WTC11 (cell line): ENCODE measurements at regions not wholly inside any gene's neighbourhood (a gene's known extent, or its start where the extent isn't known, plus 50 kb on each side); places are given as distances from the start of the nearest gene placed in this dataset.
A peak's percentile ranks its signal among the peaks of the same experiment; 100 is the strongest.

ENCODE experiments used
- ATAC-seq: fragments of 200-7000 bp; cut with Tn5 transposase; 2 replicates; pipeline ENCODE4 v1.10.0; 2021; ENCODE audit warnings: mild to moderate bottlenecking, moderate library complexity
- CTCF ChIA-PET: fragments of 300-600 bp; sonication (Branson Sonifier 250); formaldehyde crosslinking; loops from one replicate; lab custom pipeline; 2021; ENCODE audit warnings: antibody characterized with exemption; lab: Charles Lee
- POLR2A ChIA-PET: fragments of 350-600 bp; sonication (Branson Sonifier 250); formaldehyde crosslinking; loops from one replicate; lab custom pipeline; 2021; ENCODE audit warnings: antibody characterized with exemption; lab: Charles Lee
- DNase-seq: peaks from one replicate; pipeline ENCODE4 v3.0.0; 2021; ENCODE audit warnings: low spot score
- H3K27ac Mint-ChIP-seq: 2 replicates; pipeline ENCODE4 v1.8.0; 2021; ENCODE audit warnings: mixed read lengths
- H3K27me3 Mint-ChIP-seq: 2 replicates; pipeline ENCODE4 v1.8.0; 2021; ENCODE audit warnings: low read depth, mild to moderate bottlenecking, moderate library complexity, mixed read lengths
- H3K36me3 Mint-ChIP-seq: 2 replicates; pipeline ENCODE4 v1.8.0; 2021; ENCODE audit warnings: mixed read lengths
- H3K4me1 Mint-ChIP-seq: 2 replicates; pipeline ENCODE4 v1.8.0; 2022; ENCODE audit warnings: mixed read lengths
- H3K4me3 Mint-ChIP-seq: 2 replicates; pipeline ENCODE4 v1.8.0; 2021; ENCODE audit warnings: mild to moderate bottlenecking, moderate library complexity, mixed read lengths
- H3K9me3 Mint-ChIP-seq: 2 replicates; pipeline ENCODE4 v1.8.0; 2021; ENCODE audit warnings: mixed read lengths
- ATF1 ChIP-seq: sonication (generic); formaldehyde crosslinking; IDR thresholded peaks from 2 replicates; pipeline ENCODE4 v1.8.1; 2023; ENCODE audit warnings: mild to moderate bottlenecking, moderate library complexity, missing genetic modification reagents
- EMX1 ChIP-seq: fragments of 250-450 bp; sonication (Bioruptor Pico); IDR thresholded peaks from 2 replicates; pipeline ENCODE4 v1.8.0; 2021; ENCODE audit warnings: mild to moderate bottlenecking
- ESRRA ChIP-seq: sonication (generic); formaldehyde crosslinking; IDR thresholded peaks from 2 replicates; pipeline ENCODE4 v1.8.1; 2022; ENCODE audit warnings: mild to moderate bottlenecking, missing genetic modification reagents, borderline replicate concordance
- FOXP1 ChIP-seq: sonication (generic); formaldehyde crosslinking; IDR thresholded peaks from 2 replicates; pipeline ENCODE4 v1.8.0; 2022; ENCODE audit warnings: missing genetic modification reagents, mild to moderate bottlenecking, moderate library complexity, borderline replicate concordance
- GABPB1 ChIP-seq: sonication (generic); formaldehyde crosslinking; IDR thresholded peaks from 2 replicates; pipeline ENCODE4 v1.8.1; 2023; ENCODE audit warnings: mild to moderate bottlenecking, missing genetic modification reagents
- GRHL2 ChIP-seq: fragments of 250-450 bp; sonication (Bioruptor Pico); IDR thresholded peaks from 2 replicates; pipeline ENCODE4 v1.8.0; 2022; ENCODE audit warnings: mild to moderate bottlenecking, moderate library complexity; ENCODE audit not compliant: insufficient replicate concordance, severe bottlenecking
- GTF2I ChIP-seq: fragments of 250-450 bp; sonication (Bioruptor Pico); conservative IDR thresholded peaks from 2 replicates; pipeline ENCODE4 v1.4.0; 2021; ENCODE audit warnings: mild to moderate bottlenecking
- HMGA2 ChIP-seq: fragments of 250-450 bp; sonication (Bioruptor Pico); IDR thresholded peaks from 2 replicates; pipeline ENCODE4 v1.4.0; 2021; ENCODE audit warnings: mild to moderate bottlenecking, moderate library complexity
- RORB ChIP-seq: fragments of 250-450 bp; sonication (Bioruptor Pico); IDR thresholded peaks from 2 replicates; pipeline ENCODE4 v1.9.0; 2021; ENCODE audit warnings: mild to moderate bottlenecking
- SMAD3 ChIP-seq: sonication (generic); formaldehyde crosslinking; IDR thresholded peaks from 2 replicates; pipeline ENCODE4 v1.8.0; 2022; ENCODE audit warnings: missing genetic modification reagents, mild to moderate bottlenecking, borderline replicate concordance
- SMAD4 ChIP-seq: sonication (generic); formaldehyde crosslinking; IDR thresholded peaks from 2 replicates; pipeline ENCODE4 v1.8.0; 2022; ENCODE audit warnings: mild to moderate bottlenecking, missing genetic modification reagents
- TEAD1 ChIP-seq: sonication (generic); formaldehyde crosslinking; IDR thresholded peaks from 2 replicates; pipeline ENCODE4 v1.8.0; 2022; ENCODE audit warnings: mild to moderate bottlenecking, missing genetic modification reagents
- TEAD4 ChIP-seq: sonication (generic); formaldehyde crosslinking; IDR thresholded peaks from 2 replicates; pipeline ENCODE4 v1.8.0; 2022; ENCODE audit warnings: mild to moderate bottlenecking, missing genetic modification reagents
- ZNF219 ChIP-seq: sonication (generic); formaldehyde crosslinking; IDR thresholded peaks from 2 replicates; pipeline ENCODE4 v1.8.0; 2023; ENCODE audit warnings: missing genetic modification reagents, mild to moderate bottlenecking, borderline replicate concordance
- ZNF232 ChIP-seq: sonication (generic); formaldehyde crosslinking; IDR thresholded peaks from 2 replicates; pipeline ENCODE4 v1.8.0; 2022; ENCODE audit warnings: mild to moderate bottlenecking, missing genetic modification reagents
- ZNF396 ChIP-seq: fragments of 250-450 bp; sonication (Bioruptor Pico); IDR thresholded peaks from 2 replicates; pipeline ENCODE4 v1.8.0; 2021; ENCODE audit warnings: mild to moderate bottlenecking, moderate library complexity, borderline replicate concordance
- ZNF423 ChIP-seq: fragments of 250-450 bp; sonication (Bioruptor Pico); IDR thresholded peaks from 2 replicates; pipeline ENCODE4 v2.1.2; 2022; ENCODE audit warnings: mild to moderate bottlenecking, moderate library complexity
- TF ChIP-seq, protein P1 (sequence below): fragments of 250-450 bp; sonication (Bioruptor Pico); IDR thresholded peaks from 2 replicates; pipeline ENCODE4 v1.9.0; 2021; ENCODE audit warnings: mild to moderate bottlenecking, borderline replicate concordance
- TF ChIP-seq, protein P2 (sequence below): sonication (generic); formaldehyde crosslinking; conservative IDR thresholded peaks from 2 replicates; pipeline ENCODE4 v1.8.1; 2022; ENCODE audit warnings: mild to moderate bottlenecking, missing genetic modification reagents
- TF ChIP-seq, protein P3 (sequence below): sonication (generic); formaldehyde crosslinking; IDR thresholded peaks from 2 replicates; pipeline ENCODE4 v1.8.1; 2023; ENCODE audit warnings: mild to moderate bottlenecking, missing genetic modification reagents, moderate library complexity
- TF ChIP-seq, protein P4 (sequence below): fragments of 250-450 bp; sonication (Bioruptor Pico); IDR thresholded peaks from 2 replicates; pipeline ENCODE4 v1.9.0; 2021; ENCODE audit warnings: mild to moderate bottlenecking
- TF ChIP-seq, protein P5 (sequence below): fragments of 200-600 bp; IDR thresholded peaks from 2 replicates; pipeline ENCODE4 v1.8.0; 2022; ENCODE audit warnings: antibody characterized with exemption

DNA sequence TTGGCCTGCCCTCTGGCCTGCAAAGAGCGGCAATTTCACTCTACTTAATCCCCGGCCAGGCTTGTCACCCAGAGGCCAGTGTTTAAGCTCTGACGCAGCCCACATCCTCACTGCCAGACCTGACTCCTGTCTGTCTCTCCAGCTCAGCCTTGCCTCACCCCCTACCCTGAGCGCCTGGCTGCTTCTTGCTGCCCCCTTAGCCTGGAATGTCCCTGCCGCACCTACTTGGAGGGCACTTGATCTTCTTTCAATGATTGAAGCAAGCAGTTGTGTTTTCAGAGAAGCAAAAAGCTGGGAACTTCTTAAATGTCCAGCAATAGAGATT is 87.4 kb upstream of the ZBTB40 start (continued):
- TF ChIP-seq, protein P1, sequence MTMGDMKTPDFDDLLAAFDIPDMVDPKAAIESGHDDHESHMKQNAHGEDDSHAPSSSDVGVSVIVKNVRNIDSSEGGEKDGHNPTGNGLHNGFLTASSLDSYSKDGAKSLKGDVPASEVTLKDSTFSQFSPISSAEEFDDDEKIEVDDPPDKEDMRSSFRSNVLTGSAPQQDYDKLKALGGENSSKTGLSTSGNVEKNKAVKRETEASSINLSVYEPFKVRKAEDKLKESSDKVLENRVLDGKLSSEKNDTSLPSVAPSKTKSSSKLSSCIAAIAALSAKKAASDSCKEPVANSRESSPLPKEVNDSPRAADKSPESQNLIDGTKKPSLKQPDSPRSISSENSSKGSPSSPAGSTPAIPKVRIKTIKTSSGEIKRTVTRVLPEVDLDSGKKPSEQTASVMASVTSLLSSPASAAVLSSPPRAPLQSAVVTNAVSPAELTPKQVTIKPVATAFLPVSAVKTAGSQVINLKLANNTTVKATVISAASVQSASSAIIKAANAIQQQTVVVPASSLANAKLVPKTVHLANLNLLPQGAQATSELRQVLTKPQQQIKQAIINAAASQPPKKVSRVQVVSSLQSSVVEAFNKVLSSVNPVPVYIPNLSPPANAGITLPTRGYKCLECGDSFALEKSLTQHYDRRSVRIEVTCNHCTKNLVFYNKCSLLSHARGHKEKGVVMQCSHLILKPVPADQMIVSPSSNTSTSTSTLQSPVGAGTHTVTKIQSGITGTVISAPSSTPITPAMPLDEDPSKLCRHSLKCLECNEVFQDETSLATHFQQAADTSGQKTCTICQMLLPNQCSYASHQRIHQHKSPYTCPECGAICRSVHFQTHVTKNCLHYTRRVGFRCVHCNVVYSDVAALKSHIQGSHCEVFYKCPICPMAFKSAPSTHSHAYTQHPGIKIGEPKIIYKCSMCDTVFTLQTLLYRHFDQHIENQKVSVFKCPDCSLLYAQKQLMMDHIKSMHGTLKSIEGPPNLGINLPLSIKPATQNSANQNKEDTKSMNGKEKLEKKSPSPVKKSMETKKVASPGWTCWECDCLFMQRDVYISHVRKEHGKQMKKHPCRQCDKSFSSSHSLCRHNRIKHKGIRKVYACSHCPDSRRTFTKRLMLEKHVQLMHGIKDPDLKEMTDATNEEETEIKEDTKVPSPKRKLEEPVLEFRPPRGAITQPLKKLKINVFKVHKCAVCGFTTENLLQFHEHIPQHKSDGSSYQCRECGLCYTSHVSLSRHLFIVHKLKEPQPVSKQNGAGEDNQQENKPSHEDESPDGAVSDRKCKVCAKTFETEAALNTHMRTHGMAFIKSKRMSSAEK = no peak
- TF ChIP-seq, protein P2, sequence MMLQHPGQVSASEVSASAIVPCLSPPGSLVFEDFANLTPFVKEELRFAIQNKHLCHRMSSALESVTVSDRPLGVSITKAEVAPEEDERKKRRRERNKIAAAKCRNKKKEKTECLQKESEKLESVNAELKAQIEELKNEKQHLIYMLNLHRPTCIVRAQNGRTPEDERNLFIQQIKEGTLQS (CRISPR knock-in tag) = no peak
- TF ChIP-seq, protein P3, sequence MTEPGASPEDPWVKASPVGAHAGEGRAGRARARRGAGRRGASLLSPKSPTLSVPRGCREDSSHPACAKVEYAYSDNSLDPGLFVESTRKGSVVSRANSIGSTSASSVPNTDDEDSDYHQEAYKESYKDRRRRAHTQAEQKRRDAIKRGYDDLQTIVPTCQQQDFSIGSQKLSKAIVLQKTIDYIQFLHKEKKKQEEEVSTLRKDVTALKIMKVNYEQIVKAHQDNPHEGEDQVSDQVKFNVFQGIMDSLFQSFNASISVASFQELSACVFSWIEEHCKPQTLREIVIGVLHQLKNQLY (CRISPR knock-in tag) = no peak
- no peak for TF ChIP-seq ZNF232 (CRISPR knock-in tag)
- no peak for TF ChIP-seq GTF2I (CRISPR knock-in tag)
- TF ChIP-seq, protein P4, sequence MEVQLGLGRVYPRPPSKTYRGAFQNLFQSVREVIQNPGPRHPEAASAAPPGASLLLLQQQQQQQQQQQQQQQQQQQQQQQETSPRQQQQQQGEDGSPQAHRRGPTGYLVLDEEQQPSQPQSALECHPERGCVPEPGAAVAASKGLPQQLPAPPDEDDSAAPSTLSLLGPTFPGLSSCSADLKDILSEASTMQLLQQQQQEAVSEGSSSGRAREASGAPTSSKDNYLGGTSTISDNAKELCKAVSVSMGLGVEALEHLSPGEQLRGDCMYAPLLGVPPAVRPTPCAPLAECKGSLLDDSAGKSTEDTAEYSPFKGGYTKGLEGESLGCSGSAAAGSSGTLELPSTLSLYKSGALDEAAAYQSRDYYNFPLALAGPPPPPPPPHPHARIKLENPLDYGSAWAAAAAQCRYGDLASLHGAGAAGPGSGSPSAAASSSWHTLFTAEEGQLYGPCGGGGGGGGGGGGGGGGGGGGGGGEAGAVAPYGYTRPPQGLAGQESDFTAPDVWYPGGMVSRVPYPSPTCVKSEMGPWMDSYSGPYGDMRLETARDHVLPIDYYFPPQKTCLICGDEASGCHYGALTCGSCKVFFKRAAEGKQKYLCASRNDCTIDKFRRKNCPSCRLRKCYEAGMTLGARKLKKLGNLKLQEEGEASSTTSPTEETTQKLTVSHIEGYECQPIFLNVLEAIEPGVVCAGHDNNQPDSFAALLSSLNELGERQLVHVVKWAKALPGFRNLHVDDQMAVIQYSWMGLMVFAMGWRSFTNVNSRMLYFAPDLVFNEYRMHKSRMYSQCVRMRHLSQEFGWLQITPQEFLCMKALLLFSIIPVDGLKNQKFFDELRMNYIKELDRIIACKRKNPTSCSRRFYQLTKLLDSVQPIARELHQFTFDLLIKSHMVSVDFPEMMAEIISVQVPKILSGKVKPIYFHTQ (CRISPR knock-in tag) = no peak
- no peak for TF ChIP-seq TEAD4 (CRISPR knock-in tag)

DNA sequence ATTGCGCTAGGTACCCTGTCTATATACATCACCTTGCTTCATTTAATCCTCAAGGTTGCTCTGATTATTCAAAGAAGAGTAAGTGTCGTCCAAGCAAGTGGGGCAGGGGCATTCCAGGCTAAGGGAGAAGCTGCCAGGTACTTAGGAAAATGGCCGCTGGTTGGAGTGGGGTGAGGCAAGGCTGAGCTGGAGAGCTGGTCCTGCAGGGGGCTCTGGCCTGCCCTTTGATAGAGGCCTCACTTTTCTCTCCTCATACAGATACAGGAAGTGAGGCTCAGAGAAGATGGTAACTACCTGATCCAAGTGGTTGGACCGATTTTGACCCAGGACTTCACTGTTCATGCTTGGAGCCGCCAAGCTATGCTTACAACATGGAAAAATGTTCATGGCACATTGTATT is 86.9 kb upstream of the ZBTB40 start:
- Mint-ChIP-seq H3K27me3 (no peaks in the 10 kb centered on the region; the same call in 1 of the 2 replicates), H3K4me1 (peaks cover 17% of the 10 kb centered on the region), H3K9me3 (no peaks in the 10 kb centered on the region), H3K4me3 (no peak overlapping the region), H3K27ac (no peak overlapping the region), H3K36me3 (no peaks in the 10 kb centered on the region)
- POLR2A ChIA-PET = no interaction called here
- CTCF ChIA-PET = interaction anchor here (0.5 to 1.9 kb wide), 17 partner anchors 9 to 277 kb away, joined by 3 to 10 read pairs (median 3); partner anchors contain the start of gene WNT4
- peak; percentile 97 for ATAC-seq
- TF ChIP-seq ZNF219 (no peak), GRHL2 (CRISPR knock-in tag) (no peak), ZNF396 (CRISPR knock-in tag) (no peak), ESRRA (no peak), ATF1 (no peak), EMX1 (CRISPR knock-in tag) (no peak), HMGA2 (no peak), SMAD3 (CRISPR knock-in tag) (no peak), ZNF423 (no peak), RORB (CRISPR knock-in tag) (no peak), SMAD4 (CRISPR knock-in tag) (no peak), FOXP1 (CRISPR knock-in tag) (no peak), TEAD1 (CRISPR knock-in tag) (no peak), GABPB1 (CRISPR knock-in tag) (no peak)
- TF ChIP-seq, protein P5, sequence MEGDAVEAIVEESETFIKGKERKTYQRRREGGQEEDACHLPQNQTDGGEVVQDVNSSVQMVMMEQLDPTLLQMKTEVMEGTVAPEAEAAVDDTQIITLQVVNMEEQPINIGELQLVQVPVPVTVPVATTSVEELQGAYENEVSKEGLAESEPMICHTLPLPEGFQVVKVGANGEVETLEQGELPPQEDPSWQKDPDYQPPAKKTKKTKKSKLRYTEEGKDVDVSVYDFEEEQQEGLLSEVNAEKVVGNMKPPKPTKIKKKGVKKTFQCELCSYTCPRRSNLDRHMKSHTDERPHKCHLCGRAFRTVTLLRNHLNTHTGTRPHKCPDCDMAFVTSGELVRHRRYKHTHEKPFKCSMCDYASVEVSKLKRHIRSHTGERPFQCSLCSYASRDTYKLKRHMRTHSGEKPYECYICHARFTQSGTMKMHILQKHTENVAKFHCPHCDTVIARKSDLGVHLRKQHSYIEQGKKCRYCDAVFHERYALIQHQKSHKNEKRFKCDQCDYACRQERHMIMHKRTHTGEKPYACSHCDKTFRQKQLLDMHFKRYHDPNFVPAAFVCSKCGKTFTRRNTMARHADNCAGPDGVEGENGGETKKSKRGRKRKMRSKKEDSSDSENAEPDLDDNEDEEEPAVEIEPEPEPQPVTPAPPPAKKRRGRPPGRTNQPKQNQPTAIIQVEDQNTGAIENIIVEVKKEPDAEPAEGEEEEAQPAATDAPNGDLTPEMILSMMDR = no peak
- TF ChIP-seq, protein P3 (CRISPR knock-in tag) = no peak
- TF ChIP-seq, protein P1 = no peak
- DNase-seq = peak; percentile 39
